GM19239 (cell line): ENCODE measurements at regions not wholly inside any gene's neighbourhood (a gene's known extent, or its start where the extent isn't known, plus 50 kb on each side); places are given as distances from the start of the nearest gene placed in this dataset.
"Not testable (repeated sequence)": the region's sequence is repeated elsewhere in the genome, so short reads cannot be mapped to it uniquely, and the experiment has no call there.

Source experiments
- DNase-seq: peaks from one replicate; pipeline ENCODE4 v3.0.0; 2011; ENCODE audit warnings: low spot score; ENCODE audit not compliant: insufficient read length
- FAIRE-seq: peaks from 2 replicates; lab custom pipeline; 2011; peaks lifted over from hg19 to GRCh38; lab: Jason Lieb, UNC

DNA sequence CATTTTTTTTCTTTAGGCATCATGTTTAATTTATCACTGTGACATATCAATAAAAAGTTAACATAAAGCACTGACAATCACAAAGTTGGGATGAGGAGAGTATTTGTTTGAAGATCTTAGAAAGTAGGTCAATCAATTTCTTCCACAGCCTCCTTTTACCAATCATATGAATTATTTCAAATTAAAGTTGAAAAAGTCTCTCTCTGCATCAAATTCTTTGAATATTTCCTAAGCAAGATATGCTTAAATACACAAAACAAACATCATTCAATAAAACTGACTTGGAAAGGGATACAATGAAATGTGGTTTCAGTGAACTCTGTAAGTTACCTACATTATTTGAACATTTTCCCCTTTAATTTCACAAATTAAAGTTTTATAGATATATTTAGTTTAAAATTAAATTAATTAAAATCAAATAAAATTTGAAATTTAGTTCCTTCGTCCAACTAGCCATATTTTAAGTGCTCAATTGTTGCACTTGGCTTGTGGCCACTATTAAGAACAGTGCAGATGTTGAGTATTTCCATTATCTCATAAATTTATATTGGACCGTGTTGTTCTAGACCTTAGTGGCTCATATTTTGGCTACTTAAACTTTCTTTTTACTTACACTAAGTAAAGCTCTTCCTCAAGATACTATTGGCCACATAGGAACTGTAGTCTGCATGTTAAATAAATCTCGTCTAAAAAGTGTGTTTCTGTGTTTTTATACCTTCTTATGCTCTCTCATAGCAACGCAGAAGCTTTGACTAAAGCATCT, 949.7 kb upstream of the NUDT12 start:
- DNase-seq (no peak), FAIRE-seq (no peak)

DNA sequence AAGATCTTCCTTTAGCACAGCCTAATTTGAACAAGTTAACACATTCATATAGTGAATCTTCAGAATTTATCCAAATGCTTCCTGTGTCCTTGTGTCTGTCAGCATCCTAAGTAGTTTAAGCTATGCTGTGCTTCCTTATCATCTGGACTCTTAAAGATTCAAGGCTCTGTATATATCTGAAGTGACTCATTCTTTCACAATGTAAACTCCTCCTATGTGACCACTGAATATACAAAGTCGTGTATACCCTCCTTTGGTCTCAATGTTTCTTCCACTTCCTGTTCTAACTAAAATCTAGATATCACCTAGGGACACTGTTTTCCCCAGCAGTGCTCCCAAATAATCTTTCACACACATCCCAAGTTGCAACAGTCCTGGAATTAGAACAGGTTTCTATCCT, 935.7 kb upstream of the NUDT12 start:
- no peak for FAIRE-seq
- DNase-seq, result no peak

DNA sequence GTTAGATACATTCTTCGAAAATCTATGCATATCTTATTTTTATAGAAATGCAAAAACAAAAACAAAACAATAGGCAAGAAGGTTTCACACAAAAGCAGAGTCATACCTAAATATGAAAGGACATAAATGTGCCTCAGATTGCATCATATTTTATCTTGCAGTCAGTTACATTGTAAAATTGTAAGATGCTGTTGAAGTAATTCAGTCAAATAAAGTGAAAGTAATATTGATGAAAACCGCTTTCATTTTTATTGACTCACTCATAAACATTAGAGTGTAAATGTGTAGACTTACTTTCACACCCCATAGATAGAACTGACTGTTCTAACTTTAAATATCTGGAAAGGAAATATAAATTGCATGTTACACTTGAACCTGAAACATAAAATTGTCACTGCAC, 931.5 kb upstream of the NUDT12 start:
- no peak for FAIRE-seq
- no peak for DNase-seq

DNA sequence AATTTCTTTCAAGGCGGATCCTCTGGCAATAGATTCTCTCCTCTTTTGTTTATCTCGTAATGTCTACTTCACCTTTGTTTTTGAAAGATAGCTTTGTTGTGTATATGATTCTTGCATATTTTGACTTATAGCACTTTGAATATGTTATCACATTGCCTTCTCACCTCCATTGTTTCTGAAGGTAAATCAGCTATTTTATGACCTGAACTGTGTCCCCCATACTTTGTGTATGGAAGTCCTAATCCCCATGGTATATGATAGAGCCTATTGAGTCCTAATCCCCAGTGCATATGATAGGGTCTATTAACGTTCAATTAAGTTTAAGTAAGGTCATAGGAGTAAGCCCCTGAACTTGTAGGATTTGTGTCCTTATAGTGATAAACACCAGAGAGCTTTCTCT, 910.2 kb upstream of the NUDT12 start:
- no peak for DNase-seq
- no peak for FAIRE-seq

DNA sequence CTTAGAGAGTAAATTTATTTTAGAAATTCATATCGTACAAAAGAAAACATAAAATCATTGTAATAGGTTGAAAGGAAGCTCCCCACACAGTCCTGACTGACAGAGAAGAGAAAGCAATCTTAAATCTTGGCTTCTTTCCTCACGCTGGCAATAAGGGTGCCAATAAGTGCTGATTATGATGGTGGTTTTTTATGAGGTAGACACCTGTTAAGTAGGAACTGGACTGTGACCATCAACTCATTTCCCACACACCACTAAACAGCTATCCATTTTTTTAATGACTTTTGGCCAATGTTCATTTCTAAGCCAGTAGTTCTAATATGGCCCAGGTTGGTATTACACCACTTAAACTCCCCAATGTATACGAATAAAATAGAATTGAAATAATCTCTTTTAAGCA, 893.5 kb upstream of the NUDT12 start:
- DNase-seq, result no peak
- FAIRE-seq, result no peak

DNA sequence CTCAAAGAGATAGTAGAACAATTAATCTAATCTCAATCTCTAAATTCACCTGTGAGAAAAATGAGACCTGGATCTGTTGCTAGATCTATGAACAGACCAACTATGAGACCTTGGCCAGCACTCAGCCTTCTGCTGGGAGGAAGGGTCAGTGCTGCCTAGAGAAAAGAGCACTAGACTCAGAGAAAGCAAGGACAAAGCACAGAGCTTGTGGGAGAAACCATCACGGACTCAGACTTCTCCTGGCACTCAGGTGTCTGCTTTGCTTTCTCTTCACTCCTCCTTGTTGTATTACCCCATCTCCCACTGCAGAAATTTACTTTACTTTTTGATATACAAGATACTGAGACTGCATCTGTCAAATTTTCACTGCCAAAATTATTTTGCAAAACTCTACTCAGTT, 890.0 kb upstream of the NUDT12 start:
- FAIRE-seq (no peak), DNase-seq (no peak)

DNA sequence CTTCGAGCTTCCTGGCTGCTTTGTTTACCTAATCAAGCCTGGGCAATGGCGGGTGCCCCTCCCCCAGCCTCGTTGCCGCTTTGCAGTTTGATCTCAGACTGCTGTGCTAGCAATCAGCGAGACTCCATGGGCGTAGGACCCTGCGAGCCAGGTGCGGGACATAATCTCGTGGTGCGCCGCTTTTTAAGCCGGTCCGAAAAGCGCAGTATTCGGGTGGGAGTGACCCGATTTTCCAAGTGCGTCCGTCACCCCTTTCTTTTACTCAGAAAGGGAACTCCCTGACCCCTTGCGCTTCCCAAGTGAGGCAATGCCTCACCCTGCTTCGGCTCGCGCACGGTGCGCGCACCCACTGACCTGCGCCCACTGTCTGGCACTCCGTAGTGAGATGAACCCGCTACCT, 889.3 kb upstream of the NUDT12 start:
- not testable (repeated sequence) for FAIRE-seq

DNA sequence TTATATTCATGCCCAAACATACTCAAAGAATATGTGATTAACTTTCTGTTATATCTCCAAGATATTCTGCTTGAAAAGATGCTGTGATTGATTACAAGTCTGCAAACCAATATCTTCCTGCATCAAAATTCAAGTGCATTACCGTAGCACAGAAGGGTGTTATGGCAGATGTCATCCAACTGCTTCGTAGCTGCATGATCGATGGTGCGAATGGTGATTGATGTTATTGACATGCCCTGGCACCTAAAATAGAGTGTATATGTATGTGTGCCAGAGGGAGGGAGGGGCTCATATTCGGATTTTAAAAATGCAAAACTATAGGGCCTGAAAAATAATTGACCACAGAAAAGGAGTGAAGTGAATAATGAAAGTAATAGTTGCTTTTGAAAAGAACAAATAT, 882.1 kb upstream of the NUDT12 start:
- DNase-seq, result no peak

More for the DNA sequence above, 889.3 kb upstream of the NUDT12 start:
- DNase-seq, result not testable (repeated sequence)

DNA sequence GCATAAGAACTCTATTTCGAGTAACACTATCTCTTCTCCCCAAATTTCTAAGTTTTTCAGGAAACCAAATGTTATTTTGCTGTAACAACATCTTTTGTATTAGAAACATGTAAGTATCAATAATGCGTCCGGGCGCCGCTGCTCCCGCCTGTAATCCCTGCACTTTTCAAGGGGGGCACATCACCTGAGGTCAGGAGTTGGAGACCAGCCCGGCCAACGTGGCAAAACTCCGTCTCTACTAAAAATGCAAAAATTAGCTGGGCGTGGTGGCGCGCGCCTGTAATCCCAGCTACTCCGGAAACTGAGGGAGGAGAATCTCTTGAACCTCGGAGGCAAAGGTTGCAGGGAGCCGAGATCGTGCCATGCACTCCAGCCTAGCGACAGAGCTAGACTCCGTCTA, 881.1 kb upstream of the NUDT12 start:
- no peak for DNase-seq
- no peak for FAIRE-seq

More for the DNA sequence above, 882.1 kb upstream of the NUDT12 start:
- FAIRE-seq, result no peak

DNA sequence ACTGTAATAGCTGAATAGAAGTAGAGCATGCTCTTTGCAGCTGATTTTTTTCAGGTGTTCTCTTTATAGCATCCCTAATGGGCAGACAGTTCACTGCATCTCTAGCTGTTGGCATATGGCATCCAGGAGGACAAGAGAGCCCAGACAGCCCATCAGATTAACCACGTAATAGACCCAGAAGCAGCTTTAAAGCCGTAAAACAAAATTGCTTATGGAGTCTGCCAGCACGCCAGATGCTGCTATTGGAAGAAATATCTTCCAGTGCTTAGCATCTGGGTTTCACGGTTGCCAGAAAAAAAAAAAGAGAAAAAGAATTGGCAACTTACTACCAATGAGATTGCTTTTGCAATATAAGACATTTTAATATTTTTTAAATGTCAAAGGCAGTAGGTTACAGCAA, 869.4 kb upstream of the NUDT12 start:
- FAIRE-seq, result no peak
- DNase-seq, result no peak

DNA sequence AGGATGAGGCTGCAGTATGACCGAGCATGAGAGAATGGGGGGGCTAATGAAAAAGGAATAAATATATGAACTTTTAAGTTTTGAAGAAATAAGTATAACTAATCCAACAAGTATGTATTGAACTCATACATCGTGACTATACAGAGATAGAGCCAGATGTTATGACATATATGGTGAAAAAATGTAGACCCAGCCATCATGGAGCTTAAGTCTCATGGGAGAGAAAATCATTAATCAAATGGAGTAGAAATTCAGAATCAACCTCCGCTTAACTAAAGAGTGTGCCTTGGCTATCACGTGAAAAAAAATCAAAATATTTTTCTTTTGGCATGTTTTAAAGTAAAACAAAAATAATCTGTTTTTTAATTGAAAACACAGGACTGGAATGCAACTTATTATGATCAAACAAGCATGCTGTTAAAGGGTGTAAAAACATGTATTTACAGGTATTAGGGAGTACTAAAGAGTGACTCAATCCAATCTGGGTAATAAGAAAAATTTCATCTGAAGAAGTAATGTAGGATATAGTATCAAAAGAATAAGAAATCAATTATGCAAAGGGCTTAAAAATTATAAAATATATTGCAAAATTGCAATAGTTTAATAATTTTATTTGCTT, 868.5 kb upstream of the NUDT12 start:
- no peak for DNase-seq
- FAIRE-seq, result no peak

DNA sequence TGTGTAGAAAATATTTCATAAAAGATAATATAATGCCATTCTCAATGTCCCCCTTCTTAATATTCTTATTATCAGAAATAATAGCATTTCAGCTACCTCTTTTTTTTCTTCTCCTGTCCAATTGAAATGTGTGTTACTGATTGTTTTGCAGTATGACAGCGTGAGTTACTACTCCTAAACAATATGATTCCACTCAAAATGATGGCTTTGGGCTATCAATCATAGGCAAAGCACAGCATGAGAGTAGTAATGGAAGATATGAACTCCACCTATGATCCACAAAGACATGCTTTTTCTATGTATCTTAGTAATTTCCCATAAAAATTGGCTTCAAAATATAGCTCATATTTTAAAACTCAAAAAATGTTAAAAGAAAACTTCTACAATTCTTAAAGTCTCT, 867.3 kb upstream of the NUDT12 start:
- no peak for FAIRE-seq
- no peak for DNase-seq

DNA sequence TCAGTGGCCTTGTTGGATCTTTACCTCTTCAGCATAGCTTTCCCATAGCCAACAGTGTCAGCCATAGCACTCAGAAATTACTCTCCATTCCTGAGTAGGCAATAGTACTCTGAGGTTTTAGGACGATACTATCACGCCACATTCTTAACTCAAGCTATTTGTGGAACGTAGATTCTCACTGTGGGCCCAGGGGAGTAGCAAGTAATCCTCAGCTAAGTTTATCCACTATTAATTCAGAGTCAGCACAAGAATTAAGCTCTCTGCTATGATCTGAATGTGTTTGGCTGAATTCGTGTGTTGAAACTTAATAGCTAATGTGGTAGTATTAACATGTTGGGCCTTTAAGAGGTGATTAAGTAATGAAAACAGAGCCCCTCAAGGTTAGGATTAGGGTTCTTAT, 858.8 kb upstream of the NUDT12 start:
- FAIRE-seq, result no peak
- no peak for DNase-seq

DNA sequence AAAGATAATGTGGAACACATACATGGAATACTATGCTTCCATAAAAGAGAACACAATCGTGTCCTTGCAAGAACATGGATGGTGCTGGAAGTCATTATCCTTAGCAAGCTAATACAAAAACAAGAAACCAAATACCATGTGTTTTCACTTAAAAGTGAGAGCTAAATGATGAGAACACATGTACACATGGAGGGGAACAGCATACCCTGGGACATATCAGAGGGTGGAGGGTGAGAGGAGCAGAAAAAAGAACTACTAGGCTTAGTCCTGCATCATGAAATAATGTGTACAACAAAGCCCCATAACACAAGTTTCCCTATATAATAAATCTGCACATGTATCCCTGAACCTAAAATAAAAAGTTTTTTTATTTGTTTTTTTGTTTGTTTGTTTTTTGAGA, 855.5 kb upstream of the NUDT12 start:
- no peak for FAIRE-seq
- no peak for DNase-seq

DNA sequence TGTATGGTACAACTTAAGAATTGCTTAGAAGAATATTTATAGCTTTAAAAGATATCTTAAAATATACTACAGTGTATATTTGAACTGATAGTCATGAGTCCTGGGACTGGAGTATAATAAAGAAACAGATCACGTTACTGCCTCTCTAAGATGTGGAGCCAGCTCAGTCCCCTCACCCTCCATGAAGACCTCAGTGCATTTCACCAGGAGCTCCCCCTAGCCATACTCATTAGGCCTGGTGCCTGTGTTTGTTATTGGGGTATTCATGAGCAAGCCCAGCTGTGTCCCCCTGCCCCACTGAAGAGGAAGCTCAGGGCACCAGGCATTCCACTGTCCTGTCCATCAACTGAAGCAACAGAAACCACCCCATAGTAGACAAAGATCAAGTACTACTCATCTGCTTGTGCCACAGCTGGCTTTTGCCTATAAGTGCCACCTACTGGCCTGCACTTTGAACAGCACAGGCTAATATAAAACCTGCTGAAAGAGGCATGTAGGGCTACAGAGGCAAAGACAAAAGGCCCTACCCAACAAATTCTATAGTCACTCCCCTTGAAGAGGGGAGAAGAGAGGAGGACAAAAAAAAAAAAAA, 850.2 kb upstream of the NUDT12 start:
- FAIRE-seq (no peak), DNase-seq (no peak)

DNA sequence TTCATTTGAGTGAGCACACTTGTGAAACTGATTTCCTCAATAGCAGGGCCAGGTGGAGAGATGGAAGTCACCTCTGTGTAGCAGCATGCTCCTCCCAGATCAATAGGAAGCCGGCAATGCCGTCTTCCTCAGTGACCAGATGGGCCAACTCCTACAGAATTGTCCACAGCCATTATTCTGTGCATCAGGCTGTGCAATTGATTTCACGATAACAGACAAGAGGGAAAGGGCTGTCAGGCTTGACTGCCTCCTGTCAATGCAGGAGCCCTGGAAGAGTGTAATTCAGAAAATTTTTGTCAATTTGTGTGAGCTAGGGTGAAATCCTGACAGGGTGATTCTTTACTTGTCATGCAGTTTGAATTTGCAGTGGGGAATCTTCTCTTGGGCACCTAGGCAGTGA, 838.4 kb upstream of the NUDT12 start:
- FAIRE-seq (no peak), DNase-seq (no peak)

DNA sequence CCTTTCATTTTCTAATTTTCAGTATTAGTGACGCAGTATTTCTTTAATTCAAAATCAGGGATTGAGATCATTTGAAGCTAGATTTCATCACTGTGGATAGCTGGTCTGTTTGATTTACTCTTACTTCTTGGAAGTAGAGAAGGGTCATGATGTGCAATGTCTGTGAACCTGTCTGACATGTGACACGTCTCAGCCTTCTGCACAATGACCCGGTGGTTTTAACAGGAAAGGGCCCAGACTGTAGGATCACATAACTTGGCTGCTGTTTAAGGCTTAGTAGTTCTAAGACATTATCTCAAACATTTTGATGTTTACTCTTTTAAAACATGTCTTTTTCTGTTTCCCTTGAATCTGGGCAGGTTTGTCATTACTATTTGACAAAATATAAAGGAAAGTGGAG, 823.3 kb upstream of the NUDT12 start:
- FAIRE-seq (no peak), DNase-seq (no peak)

DNA sequence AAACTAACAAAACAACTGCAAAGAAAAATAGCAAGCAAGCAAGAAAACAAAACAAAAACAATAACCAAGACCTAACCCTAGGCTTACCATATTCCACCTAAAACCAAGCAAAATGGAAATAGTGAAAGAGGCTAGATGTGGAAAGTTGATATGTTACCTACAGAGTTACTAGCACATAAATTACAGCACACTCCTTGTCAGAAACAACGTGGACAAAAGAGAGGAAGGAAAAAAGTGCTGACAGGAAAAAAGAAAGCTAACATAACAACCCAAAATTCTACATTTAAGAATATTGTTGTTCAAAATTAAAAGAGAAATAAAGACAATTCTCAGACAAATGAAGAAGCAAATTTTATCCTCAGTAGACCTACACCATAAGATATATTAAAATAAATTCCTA, 812.8 kb upstream of the NUDT12 start:
- no peak for FAIRE-seq
- no peak for DNase-seq

DNA sequence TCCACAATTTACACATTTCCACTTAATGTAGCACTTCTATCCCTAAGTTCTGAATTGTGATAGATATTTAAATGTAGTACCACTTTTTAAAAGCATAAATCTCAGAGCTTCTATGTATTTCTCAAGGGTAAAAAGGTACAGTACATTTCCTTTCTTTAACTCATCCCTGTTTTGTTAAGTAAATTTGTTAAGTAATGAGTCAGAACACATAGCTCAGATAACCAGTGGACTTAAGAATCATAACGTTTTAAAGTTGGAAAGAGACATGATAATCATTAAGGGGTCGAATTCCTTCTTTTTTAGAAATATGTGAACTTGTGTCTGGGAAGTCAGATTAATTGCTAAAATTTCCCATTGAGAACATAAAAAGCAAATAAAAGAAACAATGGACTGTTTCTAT, 810.2 kb upstream of the NUDT12 start:
- DNase-seq, result no peak
- no peak for FAIRE-seq

DNA sequence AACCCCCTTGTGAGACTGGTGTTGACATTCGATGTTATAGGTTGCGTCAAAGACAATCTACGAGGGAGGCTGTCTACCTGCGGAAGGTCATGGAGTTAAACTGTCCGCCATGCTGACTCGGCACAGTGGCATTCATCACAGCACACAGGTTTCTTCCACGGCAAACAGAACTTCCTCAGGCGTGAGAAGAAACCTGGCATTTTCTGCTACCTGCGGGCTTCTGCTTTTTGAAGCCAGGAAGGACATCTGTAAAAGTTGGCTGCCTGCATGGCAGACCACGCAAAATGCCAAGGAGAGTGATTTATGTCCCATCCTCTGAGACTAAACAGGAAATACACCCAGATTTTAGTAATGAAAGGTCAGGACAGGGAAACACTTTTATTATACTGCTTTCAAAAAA, 809.8 kb upstream of the NUDT12 start:
- FAIRE-seq, result no peak
- no peak for DNase-seq

DNA sequence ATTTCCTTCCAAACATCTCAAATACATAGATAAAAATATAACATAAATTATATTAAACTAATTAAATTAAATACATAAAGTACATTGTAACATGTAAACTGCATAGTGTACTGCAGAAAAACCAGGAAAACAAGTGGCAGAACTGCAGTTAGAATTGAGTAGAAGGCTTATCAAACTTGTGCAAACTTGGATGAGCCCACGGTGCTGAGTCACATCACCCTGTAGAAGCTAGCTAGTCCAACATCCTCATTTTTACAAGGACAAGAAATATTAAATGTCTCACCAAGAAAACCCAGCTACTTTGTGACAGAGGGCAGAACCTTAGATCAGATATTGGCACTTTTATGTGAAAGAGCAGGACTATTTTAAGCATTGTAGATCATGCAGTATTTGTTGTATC, 807.9 kb upstream of the NUDT12 start:
- DNase-seq (no peak), FAIRE-seq (no peak)

DNA sequence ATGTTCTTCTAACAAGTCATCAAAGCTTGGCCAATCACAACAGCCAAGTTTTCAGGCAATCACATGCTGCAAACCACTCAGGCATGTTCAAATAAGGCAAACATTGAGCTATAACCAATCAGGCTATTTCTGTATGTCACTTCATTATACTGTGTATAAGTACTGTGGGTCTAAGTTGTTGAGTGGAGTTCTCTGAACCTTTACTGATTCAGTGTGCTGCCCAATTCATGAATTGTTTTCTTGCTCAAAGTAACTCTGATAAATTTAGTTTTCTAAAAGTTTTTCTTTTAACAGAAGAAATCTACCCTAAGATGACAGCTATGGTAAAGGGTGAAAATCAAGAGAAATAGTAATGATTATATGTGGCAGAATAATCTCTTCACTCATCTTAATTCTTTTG, 805.4 kb upstream of the NUDT12 start:
- no peak for FAIRE-seq

More for the DNA sequence above, 805.4 kb upstream of the NUDT12 start:
- no peak for DNase-seq
